ENCODE measurements at regions not wholly inside any gene's neighbourhood (a gene's known extent, or its start where the extent isn't known, plus 50 kb on each side); places are given as distances from the start of the nearest gene placed in this dataset.

DNA sequence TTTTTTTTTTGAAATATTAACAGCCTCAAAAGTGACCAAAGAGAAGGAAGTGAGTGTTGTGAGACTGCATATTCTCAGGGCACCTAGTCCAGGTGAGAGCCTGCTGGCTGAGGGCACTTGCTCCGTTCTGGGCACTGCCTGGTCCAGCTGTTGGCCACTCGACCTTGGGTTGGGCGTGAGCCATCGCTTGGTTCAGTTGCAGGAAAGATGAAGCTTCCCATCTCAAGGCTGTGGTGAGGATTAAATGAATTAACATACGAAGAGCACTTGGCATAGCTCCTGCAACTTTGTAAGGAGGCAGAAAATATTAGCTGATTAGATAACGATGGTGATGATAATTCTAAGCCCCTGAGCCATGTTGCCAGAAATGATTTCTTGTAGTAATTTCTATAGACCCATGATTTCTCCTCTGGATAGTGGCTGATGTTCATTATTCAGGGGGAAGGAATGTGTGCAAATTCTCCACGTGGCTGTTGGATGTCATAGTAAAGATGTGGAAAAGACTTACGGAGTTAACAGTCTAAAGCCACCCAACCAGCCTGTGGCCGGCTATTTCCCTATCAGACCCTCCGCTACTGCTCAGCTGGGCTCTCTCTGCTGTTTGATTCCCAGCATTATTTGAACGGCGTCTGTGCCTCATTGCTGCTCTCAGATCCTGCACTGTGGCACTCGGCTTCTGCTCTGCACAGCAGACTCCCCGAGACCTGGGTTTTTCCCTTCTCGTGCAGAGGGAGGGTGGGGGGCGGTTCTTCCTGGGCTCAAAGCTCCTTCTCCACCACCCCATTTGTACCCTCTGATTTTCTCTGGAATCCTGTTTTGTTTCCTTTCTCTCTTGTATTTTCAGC lies 221.1 kb downstream of the GALR1 start:
- no peaks in the 10 kb centered on the region for H3K4me1 ChIP-seq (ENCODE audit: control insufficient read depth in 1 of 2, extremely low read depth in 1 of 2, insufficient read depth in 2 of 2, low read length in 2 of 2)
- no peaks in the 10 kb centered on the region for H3K36me3 ChIP-seq (ENCODE audit: control insufficient read depth in 2 of 2, extremely low read depth in 1 of 2, insufficient read depth in 1 of 2, low read length in 1 of 2)
- no peak overlapping the region for H3K4me3 Mint-ChIP-seq
- ATAC-seq (replicated peaks in 1 of 4): no peak
- no peak overlapping the region for H3K4me3 ChIP-seq (ENCODE audit: control insufficient read depth in 1 of 2, extremely low read depth in 1 of 2, low read length in 1 of 2)
- peaks cover 0 to 6% of the 10 kb centered on the region in 2 experiments for H3K27me3 ChIP-seq (replicated peaks in 1 of 2; ENCODE audit: control insufficient read depth in 2 of 2, extremely low read depth in 1 of 2, insufficient read depth in 2 of 2, low read length in 1 of 2)
- no peak overlapping the region for H3K27ac ChIP-seq (ENCODE audit: low read length)
- ChIA-PET POLR2A (no interaction called here), CTCF (no interaction called here)
- no peak overlapping the region for H3K27ac Mint-ChIP-seq
- DNase-seq: no peak
- H3K9me3 Mint-ChIP-seq: no peaks in the 10 kb centered on the region
- peaks cover 26 to 29% of the 10 kb centered on the region in 2 donors for H3K27me3 Mint-ChIP-seq
- H3K4me1 Mint-ChIP-seq: no peaks in the 10 kb centered on the region
- no peaks in the 10 kb centered on the region for H3K36me3 Mint-ChIP-seq
- WGBS (ENCODE audit: insufficient coverage): 74% methylated on average over 10 of the region's 16 CpGs
- H3K9me3 ChIP-seq: no peaks in the 10 kb centered on the region

DNA sequence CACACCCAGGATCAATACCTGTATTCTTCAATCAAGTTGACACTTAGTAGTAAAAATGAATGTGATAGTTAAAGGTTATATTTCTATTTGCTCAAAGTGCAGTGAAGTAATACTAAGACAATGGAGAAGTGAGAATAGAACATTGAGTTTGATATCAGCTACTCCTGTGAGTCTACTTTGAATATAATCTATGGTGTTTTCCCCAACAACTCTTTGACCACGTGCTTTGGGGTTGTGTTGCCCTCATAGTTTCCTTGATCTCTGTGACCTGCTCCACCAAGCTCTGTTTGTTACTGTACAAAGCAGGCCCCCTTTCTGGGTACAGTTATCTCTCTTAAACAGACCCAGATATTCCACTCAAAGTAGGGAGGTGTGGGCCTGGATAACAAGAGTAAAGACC lies 222.9 kb downstream of the GALR1 start:
- peaks cover 0 to 6% of the 10 kb centered on the region in 2 experiments for H3K27me3 ChIP-seq (replicated peaks in 1 of 2; ENCODE audit: control insufficient read depth in 2 of 2, extremely low read depth in 1 of 2, insufficient read depth in 2 of 2, low read length in 1 of 2)
- H3K9me3 Mint-ChIP-seq: no peaks in the 10 kb centered on the region
- CTCF ChIA-PET: no interaction called here
- POLR2A ChIA-PET: no interaction called here
- no peaks in the 10 kb centered on the region for H3K36me3 Mint-ChIP-seq
- H3K36me3 ChIP-seq (ENCODE audit: control insufficient read depth in 2 of 2, extremely low read depth in 1 of 2, insufficient read depth in 1 of 2, low read length in 1 of 2): no peaks in the 10 kb centered on the region
- H3K27ac Mint-ChIP-seq: no peak overlapping the region
- ATAC-seq (replicated peaks in 1 of 4) (no peak), DNase-seq (no peak)
- no peaks in the 10 kb centered on the region for H3K4me1 Mint-ChIP-seq
- H3K27ac ChIP-seq (ENCODE audit: low read length): no peak overlapping the region
- H3K4me1 ChIP-seq (ENCODE audit: control insufficient read depth in 1 of 2, extremely low read depth in 1 of 2, insufficient read depth in 2 of 2, low read length in 2 of 2): no peaks in the 10 kb centered on the region
- H3K4me3 Mint-ChIP-seq: no peak overlapping the region
- no peak overlapping the region for H3K4me3 ChIP-seq (ENCODE audit: control insufficient read depth in 1 of 2, extremely low read depth in 1 of 2, low read length in 1 of 2)
- WGBS (ENCODE audit: insufficient coverage): no CpG with 5 or more reads among the region's 1 CpG
- H3K27me3 Mint-ChIP-seq: peaks cover 28 to 32% of the 10 kb centered on the region in 2 donors
- H3K9me3 ChIP-seq: no peaks in the 10 kb centered on the region

DNA sequence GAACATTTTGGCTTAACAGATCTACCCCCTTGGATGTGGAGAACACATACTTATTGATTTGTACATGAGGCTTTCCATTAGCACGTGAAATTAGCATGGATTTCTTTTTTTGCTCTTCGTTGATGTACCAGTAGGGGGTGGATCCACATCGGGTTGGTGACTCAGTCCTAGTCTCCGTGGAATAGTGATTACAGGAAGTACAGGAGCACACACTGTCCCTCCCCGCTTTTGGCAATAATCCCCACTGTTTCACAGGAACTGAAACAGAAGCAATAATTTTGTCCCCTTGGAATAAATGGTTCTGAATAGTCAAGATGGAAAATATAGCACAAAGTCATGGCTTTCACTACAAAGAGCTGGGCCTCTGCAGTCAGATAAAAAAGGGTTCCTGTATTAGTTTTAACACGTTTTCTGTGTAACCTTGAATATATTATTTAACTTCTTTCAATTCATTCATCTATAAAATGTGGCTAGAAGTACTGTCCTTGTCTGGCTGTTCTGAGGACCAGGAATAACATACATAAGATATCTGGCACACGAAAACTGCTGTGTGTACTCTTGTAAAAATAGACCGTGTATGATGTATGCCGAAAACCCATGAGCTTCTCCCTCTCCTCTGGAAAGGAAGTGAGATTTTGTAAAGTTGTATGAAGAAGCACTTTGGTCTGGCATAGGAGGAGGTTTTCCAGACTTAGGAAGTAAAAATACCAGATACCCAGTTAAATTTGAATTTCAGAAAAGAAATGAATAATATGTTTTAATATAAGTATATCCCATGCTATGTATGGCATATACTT lies 229.2 kb downstream of the GALR1 start:
- Histone ChIP-seq H3K27me3 (replicated peaks in 1 of 2; ENCODE audit: control insufficient read depth in 2 of 2, extremely low read depth in 1 of 2, insufficient read depth in 2 of 2, low read length in 1 of 2) (no peaks in the 10 kb centered on the region), H3K4me3 (ENCODE audit: control insufficient read depth in 1 of 2, extremely low read depth in 1 of 2, low read length in 1 of 2) (no peak overlapping the region), H3K4me1 (ENCODE audit: control insufficient read depth in 1 of 2, extremely low read depth in 1 of 2, insufficient read depth in 2 of 2, low read length in 2 of 2) (no peaks in the 10 kb centered on the region), H3K36me3 (ENCODE audit: control insufficient read depth in 2 of 2, extremely low read depth in 1 of 2, insufficient read depth in 1 of 2, low read length in 1 of 2) (no peaks in the 10 kb centered on the region), H3K27ac (ENCODE audit: low read length) (no peak overlapping the region), H3K9me3 (no peaks in the 10 kb centered on the region)
- no CpG with 5 or more reads among the region's 9 CpGs for WGBS (ENCODE audit: insufficient coverage)
- Mint-ChIP-seq H3K4me3 (no peak overlapping the region), H3K36me3 (no peaks in the 10 kb centered on the region), H3K4me1 (no peaks in the 10 kb centered on the region), H3K9me3 (peaks cover 0 to 3% (median 0%) of the 10 kb centered on the region in 3 donors), H3K27me3 (peaks cover 24 to 28% of the 10 kb centered on the region in 2 donors), H3K27ac (no peak overlapping the region)
- POLR2A ChIA-PET: no interaction called here
- ATAC-seq (replicated peaks in 1 of 4) (no peak), DNase-seq (no peak)
- CTCF ChIA-PET: no interaction called here

DNA sequence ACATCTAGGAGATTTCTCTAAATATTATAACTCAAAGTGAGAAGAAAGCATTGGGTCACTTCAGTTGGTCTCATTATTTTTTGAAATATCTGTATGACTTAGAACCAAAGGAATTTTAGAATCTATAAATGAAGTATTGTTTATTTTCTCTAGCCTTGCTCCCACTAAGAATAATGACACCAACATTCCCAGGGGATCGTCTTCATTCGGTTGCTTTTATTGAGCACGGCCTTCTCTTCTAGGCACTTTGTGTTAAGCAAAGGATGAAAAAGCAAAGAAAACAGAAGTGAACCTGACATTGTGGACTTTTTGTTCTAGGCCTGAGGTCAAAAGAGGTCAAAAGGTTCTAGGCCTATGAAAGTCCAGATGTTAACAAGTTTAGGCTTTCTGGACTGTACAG lies 231.9 kb downstream of the GALR1 start:
- Histone ChIP-seq H3K4me3 (ENCODE audit: control insufficient read depth in 1 of 2, extremely low read depth in 1 of 2, low read length in 1 of 2) (no peak overlapping the region), H3K36me3 (ENCODE audit: control insufficient read depth in 2 of 2, extremely low read depth in 1 of 2, insufficient read depth in 1 of 2, low read length in 1 of 2) (no peaks in the 10 kb centered on the region), H3K4me1 (ENCODE audit: control insufficient read depth in 1 of 2, extremely low read depth in 1 of 2, insufficient read depth in 2 of 2, low read length in 2 of 2) (no peaks in the 10 kb centered on the region), H3K27me3 (replicated peaks in 1 of 2; ENCODE audit: control insufficient read depth in 2 of 2, extremely low read depth in 1 of 2, insufficient read depth in 2 of 2, low read length in 1 of 2) (no peaks in the 10 kb centered on the region), H3K9me3 (no peaks in the 10 kb centered on the region), H3K27ac (ENCODE audit: low read length) (no peak overlapping the region)
- DNase-seq: no peak
- Mint-ChIP-seq H3K4me3 (no peak overlapping the region), H3K9me3 (peaks cover 0 to 3% (median 0%) of the 10 kb centered on the region in 3 donors), H3K4me1 (no peaks in the 10 kb centered on the region), H3K27me3 (peaks cover 18 to 23% of the 10 kb centered on the region in 2 donors), H3K36me3 (no peaks in the 10 kb centered on the region), H3K27ac (no peak overlapping the region)
- ChIA-PET CTCF (no interaction called here), POLR2A (no interaction called here)
- ATAC-seq (replicated peaks in 1 of 4): no peak
- 83% methylated on average over 1 of the region's 3 CpGs for WGBS (ENCODE audit: insufficient coverage)

DNA sequence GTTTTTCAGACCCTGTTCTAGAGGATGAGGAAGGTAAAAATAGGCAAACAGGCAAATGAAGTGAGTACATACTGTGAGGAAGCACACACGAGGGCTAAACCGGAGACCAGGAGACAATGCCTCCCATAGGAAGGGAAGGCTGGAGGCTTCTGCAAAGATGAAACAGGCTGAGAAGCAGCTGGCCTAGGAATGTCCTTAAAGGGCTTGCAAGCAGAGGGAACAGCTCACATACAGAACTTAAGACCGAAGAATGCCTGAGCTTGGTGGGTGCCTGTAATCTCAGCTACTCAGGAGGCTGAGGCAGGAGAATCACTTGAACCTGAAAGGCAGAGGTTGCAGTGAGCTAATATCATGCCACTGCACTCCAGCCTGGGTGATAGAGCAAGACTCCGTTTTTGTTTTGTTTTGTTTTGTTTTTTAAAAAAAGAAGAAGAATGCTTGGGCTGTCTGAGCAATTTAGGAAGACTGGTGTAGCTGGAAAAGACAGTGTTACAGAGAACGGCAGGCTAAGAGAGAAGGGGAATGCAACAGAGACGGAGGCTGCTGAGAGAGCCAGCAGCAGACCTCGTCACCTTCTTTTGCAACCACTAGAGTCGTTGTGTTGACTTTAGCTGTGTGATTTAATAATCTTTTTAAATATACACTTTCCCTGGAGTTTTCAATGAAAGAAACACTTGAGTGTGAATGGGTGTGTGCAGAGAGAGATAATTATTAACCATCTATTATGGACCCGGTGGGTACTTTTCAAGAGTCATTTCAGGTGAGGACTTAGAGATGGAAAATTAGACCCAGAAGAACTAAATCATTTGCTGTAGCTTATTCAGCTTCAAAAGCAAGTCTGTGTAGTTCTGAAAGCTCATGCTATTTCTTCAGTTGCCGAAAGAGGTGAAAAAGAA lies 232.8 kb downstream of the GALR1 start:
- Mint-ChIP-seq H3K27me3 (peaks cover 17 to 21% of the 10 kb centered on the region in 2 donors), H3K9me3 (peaks cover 0 to 3% (median 0%) of the 10 kb centered on the region in 3 donors), H3K4me1 (no peaks in the 10 kb centered on the region), H3K27ac (no peak overlapping the region), H3K4me3 (no peak overlapping the region), H3K36me3 (no peaks in the 10 kb centered on the region)
- Histone ChIP-seq H3K27ac (ENCODE audit: low read length) (no peak overlapping the region), H3K36me3 (ENCODE audit: control insufficient read depth in 2 of 2, extremely low read depth in 1 of 2, insufficient read depth in 1 of 2, low read length in 1 of 2) (no peaks in the 10 kb centered on the region), H3K27me3 (replicated peaks in 1 of 2; ENCODE audit: control insufficient read depth in 2 of 2, extremely low read depth in 1 of 2, insufficient read depth in 2 of 2, low read length in 1 of 2) (peaks cover 0 to under 1% of the 10 kb centered on the region in 2 experiments), H3K9me3 (no peaks in the 10 kb centered on the region), H3K4me3 (ENCODE audit: control insufficient read depth in 1 of 2, extremely low read depth in 1 of 2, low read length in 1 of 2) (no peak overlapping the region), H3K4me1 (ENCODE audit: control insufficient read depth in 1 of 2, extremely low read depth in 1 of 2, insufficient read depth in 2 of 2, low read length in 2 of 2) (no peaks in the 10 kb centered on the region)
- ATAC-seq (replicated peaks in 1 of 4): no peak
- POLR2A ChIA-PET: no interaction called here
- 64% methylated on average over 4 of the region's 10 CpGs for WGBS (ENCODE audit: insufficient coverage)
- no peak for DNase-seq
- CTCF ChIA-PET: no interaction called here

DNA sequence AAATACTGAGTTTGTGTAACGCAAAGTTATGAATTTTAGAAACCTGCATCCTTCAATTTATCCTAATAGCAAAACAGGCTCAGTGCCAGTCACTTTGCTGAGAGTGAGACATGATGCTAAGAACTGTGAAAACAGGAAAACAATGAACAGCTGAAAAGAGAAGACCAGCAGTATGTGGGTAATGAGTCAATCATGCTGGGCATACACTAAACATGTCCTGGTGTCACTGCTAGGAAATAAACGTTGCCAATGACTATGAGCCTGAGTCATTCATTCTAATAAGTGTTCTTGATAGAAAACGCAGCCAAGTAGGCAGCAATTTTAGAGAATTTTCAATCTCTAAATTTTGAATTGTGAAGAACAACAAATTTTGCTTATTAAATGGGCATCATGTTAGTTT lies 237.3 kb downstream of the GALR1 start:
- no peaks in the 10 kb centered on the region for H3K9me3 Mint-ChIP-seq
- ATAC-seq (replicated peaks in 1 of 4) (no peak), DNase-seq (no peak)
- H3K36me3 Mint-ChIP-seq: no peaks in the 10 kb centered on the region
- no peak overlapping the region for H3K27ac Mint-ChIP-seq
- Histone ChIP-seq H3K4me3 (ENCODE audit: control insufficient read depth in 1 of 2, extremely low read depth in 1 of 2, low read length in 1 of 2) (no peak overlapping the region), H3K36me3 (ENCODE audit: control insufficient read depth in 2 of 2, extremely low read depth in 1 of 2, insufficient read depth in 1 of 2, low read length in 1 of 2) (no peaks in the 10 kb centered on the region), H3K27ac (ENCODE audit: low read length) (no peak overlapping the region), H3K9me3 (no peaks in the 10 kb centered on the region), H3K4me1 (ENCODE audit: control insufficient read depth in 1 of 2, extremely low read depth in 1 of 2, insufficient read depth in 2 of 2, low read length in 2 of 2) (no peaks in the 10 kb centered on the region), H3K27me3 (replicated peaks in 1 of 2; ENCODE audit: control insufficient read depth in 2 of 2, extremely low read depth in 1 of 2, insufficient read depth in 2 of 2, low read length in 1 of 2) (peaks cover 0 to 7% of the 10 kb centered on the region in 2 experiments)
- CTCF ChIA-PET: no interaction called here
- H3K4me1 Mint-ChIP-seq: no peaks in the 10 kb centered on the region
- H3K27me3 Mint-ChIP-seq: peaks cover 30 to 33% of the 10 kb centered on the region in 2 donors
- 83% methylated on average over 1 of the region's 3 CpGs for whole genome bisulfite sequencing (ENCODE audit: insufficient coverage)
- POLR2A ChIA-PET: no interaction called here
- H3K4me3 Mint-ChIP-seq: no peak overlapping the region
